ENCODE measurements at regions not wholly inside any gene's neighbourhood (a gene's known extent, or its start where the extent isn't known, plus 50 kb on each side); places are given as distances from the start of the nearest gene placed in this dataset.
A peak's percentile ranks its signal among the peaks of the same experiment; 100 is the strongest.
"Not testable (repeated sequence)": the region's sequence is repeated elsewhere in the genome, so short reads cannot be mapped to it uniquely, and the experiment has no call there.

GRCh38 chr17:16888413-16889087, 83.4 kb downstream of the TNFRSF13B start:
- peak; percentile 37 for DNase-seq

- no peak for DNase-seq
Measured at GRCh38 chr17:16887523-16888095, 84.3 kb downstream of the TNFRSF13B start.

DNA sequence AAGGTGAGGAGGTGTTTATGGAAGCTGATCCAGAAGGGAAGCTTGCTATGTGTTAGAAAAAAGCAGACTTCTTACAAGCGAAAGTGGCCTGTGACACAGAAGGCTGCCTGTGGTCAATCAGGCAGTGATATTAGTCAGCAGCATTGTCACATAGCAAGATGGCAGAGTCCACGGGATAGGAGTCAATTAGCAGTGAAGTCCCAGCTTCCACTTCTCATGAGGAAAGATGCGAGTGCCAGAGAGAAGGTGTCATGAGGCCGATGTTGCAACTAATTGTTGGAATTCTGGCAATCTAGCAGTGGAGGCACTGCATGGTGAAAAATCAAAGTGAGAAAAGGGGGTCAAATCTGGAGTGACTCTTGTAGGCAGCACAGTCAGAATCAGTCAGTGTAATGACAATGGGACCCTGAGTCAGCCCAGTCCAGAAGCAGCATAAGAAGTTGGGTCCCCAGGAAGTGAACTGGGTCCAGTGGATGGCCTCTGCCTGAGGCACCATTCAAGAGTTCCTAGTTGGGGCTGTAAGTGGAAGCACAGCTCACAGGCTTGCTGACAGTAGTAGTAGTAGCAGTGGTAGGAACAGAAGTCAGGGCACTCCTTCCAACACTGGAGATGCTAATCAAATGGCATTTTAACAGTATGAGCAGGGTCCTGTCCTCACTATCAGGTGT, 85.1 kb downstream of the TNFRSF13B start:
- DNase-seq = no peak

- DNase-seq = peak; percentile 9
Measured at GRCh38 chr17:16885204-16885603, 86.7 kb downstream of the TNFRSF13B start.

GRCh38 chr17:16882926-16883265, 89.0 kb downstream of the TNFRSF13B start:
- not testable (repeated sequence) for DNase-seq

DNA sequence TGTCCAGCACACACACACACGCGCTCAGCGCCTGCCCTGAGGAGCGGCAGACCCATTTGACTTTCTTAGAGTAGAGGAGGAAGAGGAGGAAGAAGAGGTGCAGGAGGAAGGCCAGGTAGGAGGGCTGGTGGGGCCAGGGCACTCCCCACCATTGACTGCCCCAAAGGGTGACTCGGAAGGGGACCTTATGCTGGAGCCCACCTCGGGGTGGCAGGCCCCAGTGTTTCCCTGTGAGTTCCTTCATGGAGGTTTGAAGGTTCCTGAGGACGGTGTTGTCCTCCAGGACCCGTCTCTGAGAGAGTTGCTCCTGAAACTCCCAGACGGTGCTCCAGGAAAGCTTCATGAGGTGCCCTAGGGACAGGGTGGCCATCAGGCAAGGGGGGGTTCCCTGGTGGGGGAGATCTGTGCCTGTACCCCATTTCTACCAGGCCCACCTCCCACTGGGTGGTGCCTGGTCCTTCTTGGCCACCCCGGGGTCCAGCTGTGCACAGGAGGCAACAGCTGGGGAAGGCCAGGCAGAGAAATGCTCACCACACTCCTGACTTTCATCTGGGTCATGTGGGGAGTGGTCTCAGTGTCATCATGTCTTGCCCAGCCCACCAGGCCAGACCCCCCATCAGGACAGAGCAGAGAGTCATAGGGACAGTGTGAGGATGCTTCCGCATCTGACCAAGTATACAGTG, 89.5 kb downstream of the TNFRSF13B start:
- DNase-seq = no peak

GRCh38 chr17:16881239-16881924, 90.5 kb downstream of the TNFRSF13B start:
- no peak for DNase-seq

GRCh38 chr17:16880843-16881230, 91.1 kb downstream of the TNFRSF13B start:
- DNase-seq = no peak

DNA sequence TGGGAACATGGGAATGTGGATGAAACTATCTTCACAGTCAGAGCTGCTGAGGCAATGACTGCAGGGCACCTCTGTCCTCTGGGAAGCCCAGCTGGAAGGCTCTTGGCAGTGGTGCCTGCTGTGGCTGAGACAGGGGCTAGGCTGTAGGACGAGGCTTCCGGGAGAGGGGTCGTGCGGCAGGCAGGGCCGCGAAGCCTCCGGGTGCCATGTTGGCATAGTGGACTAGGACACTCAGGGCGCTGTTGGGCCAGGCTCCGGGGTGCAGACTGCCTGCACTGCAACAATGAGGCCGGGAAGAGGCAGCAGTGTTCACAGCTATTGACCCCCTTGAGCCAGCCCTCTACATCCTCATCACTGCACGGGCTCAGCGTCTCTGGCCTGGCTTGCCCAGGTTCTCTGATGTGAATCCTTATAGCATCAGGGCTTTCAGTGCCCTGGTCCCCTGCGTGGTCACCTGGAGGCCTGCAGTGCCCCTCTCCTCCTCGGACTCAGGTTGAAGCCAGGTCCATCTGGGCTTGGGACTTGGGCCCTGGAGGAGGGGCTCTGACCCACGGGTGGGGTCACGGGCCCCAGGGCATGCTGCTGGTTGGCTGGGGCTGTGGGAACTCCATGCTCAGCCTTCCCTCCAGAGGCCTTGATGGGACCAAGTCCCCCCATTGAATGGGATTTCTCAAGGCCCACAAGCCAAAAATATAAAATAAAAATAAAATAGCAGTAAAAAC, 91.6 kb downstream of the TNFRSF13B start:
- DNase-seq = no peak

GRCh38 chr17:16879686-16880085, 92.2 kb downstream of the TNFRSF13B start:
- peak; percentile 31 for DNase-seq

GRCh38 chr17:16878606-16879005, 93.3 kb downstream of the TNFRSF13B start:
- DNase-seq = peak; percentile 13

GRCh38 chr17:16878084-16878483, 93.8 kb downstream of the TNFRSF13B start:
- peak; percentile 19 for DNase-seq

- DNase-seq = peak; percentile 6
Measured at GRCh38 chr17:16877099-16877498, 94.8 kb downstream of the TNFRSF13B start.

- DNase-seq = no peak
Measured at GRCh38 chr17:16875662-16876061, 96.3 kb downstream of the TNFRSF13B start.

DNA sequence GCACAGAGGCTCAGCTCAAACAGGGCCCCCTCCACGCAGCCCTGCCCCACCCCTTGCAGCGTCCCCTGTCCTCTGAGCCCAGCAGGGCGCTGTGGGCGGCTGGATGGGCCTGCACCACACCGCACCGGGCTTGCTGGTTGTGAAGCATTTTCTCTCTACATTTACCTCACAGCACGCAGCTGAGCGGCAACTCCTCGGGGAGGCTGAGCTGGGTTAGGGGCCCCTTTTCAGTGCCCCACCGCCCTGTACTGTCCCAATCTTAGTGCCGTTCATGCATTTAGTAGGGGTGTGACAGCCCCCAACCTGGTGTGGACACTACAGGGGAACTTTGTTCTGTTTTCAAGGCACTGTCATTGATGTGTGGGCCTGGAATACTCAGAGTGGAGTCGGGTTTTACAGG, 97.7 kb downstream of the TNFRSF13B start:
- peak; percentile 21 for DNase-seq

DNA sequence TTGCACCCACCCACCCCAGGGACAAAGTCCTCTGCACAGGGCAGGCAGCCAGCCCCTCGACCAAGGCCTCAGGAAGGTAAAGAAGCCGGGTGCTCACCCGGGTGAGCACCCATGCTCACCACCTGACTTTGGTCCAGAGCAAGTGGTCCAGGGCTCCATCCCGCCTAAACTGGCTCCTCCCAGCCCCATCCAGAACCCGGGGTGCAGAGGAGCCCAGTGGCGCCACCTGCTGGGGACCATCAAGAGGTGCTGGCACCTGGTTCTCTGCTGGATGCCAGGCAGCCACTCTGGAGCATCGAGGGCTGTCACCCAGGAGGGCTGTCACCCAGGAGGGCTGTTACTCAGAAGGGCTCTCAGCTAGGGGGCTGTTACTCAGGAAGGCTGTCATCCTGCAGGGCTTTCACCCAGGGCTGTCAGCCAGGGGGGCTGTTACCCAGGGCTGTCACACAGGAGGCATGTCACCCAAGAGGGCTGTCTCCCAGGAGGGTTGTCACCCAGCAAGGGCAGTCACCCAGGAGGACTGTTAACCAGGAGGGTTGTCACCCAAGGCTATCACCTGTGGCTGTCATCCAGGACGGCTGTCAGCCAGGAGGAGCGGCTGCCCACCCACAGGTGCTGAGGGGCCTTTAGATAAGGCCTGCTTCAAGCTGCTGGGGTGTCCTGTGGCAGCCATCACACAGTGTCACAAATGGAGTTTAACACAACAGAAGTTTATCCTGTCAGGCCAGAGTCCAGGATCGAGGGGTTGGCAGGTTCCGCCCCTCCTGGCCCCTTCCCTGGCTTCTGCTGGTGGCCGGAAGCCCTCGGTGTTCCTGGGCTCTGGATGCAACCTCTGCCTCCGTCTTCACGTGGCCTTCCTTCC, 98.5 kb downstream of the TNFRSF13B start:
- peak; percentile 72 for DNase-seq

DNA sequence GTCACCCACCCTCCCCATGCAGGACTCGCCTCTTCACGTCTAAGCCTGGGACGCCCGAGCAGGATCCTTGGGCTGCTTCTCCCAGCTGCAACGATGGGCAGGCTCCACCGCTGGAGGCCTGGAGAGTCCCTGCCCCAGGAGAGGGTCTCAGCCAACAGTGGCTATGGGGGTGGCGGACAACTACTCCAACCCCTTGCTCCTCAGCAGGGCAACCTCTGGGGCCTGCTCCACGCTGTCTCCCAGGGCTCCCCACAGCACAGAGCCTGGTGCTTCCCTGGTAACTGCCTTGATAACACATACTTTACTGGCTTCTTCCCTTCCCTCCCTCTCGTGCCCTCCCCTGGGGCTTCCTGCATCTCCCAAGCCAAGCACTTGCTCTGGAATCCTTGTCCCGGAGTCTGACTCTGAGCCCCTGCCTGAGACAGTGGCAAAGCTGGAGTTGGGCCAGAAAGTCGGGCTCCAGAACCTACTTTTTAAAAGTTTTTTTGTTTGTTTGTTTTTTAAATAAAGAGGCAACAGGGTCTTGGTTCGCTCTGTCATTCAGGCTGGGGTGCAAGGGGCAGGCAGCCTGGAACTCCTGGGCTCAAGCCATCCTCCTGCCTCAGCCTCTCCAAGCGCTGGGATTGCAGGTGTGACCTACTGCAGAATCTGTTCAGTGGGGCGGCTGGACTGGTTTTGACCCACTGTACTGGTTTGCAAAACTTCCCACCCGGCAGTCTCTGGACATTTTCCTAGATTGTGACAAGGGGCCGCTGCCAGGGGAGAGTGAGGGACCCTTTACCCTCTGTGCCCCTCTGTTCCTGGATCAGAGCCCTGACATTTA, 99.4 kb downstream of the TNFRSF13B start:
- no peak for DNase-seq

DNA sequence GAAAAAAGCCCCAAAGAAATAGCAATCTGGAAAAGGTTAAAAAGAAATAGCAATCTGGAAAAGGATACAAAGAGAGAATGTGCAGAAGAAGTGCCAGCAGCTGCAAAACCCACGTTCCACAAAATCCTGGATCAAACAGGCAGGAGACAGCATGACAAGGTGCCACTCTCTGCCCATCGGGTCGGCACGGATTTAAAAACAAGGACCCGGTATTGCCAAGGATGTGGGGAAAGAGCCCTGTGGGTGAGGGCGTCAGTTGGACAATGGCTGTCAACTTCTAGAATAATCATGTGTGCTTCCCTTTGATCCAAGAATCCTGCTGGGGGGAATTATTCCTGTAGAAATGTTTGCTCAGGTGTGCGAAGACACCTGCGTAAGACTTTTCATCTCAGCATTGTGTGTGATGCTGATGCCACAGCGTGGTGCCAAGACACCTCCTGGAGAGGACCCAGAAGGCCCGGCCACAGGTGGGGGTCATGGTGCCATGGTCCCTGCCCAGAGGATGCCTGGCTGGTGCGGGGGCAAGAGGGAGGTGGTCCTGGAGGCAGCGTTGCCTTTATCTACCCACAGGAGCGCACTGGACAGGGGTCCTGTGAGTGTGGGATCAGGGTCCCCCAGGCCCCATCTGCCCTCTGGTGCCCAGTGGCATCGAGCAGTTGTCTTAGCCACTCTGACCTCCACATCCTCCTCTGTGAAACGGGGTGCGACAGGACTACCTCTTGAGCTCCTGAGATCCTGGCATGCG, 100.3 kb downstream of the TNFRSF13B start:
- DNase-seq = peak; percentile 30
